B cell (primary cell): ENCODE measurements at regions not wholly inside any gene's neighbourhood (a gene's known extent, or its start where the extent isn't known, plus 50 kb on each side); places are given as distances from the start of the nearest gene placed in this dataset.

Source experiments
- ATAC-seq: fragments of 200-7000 bp; cut with Tn5 transposase; one replicate; pipeline ENCODE4 v1.10.0; 2021; ENCODE audit warnings: low read depth, mild to moderate bottlenecking, moderate number of reproducible peaks, moderate library complexity
- CTCF ChIA-PET: fragments of 350-600 bp; sonication (Branson Sonifier 250); formaldehyde crosslinking; loops from one replicate; lab custom pipeline; 2021; ENCODE audit warnings: antibody characterized with exemption, inconsistent platforms; lab: Charles Lee
- POLR2A ChIA-PET: fragments of 350-600 bp; sonication (Branson Sonifier 250); formaldehyde crosslinking; loops from one replicate; lab custom pipeline; 2021; ENCODE audit warnings: antibody characterized with exemption; lab: Charles Lee
- DNase-seq: peaks from one replicate; pipeline ENCODE4 v3.0.0; 2013
- H2AFZ ChIP-seq: 2 replicates; pipeline ENCODE4 v1.6.1; 2012; ENCODE audit warnings: mild to moderate bottlenecking, low read depth, low read length; ENCODE audit not compliant: insufficient read depth, poor library complexity, severe bottlenecking
- H3K27ac ChIP-seq, 2 donors: 1 replicate in 1 of 2; 2 replicates in 1 of 2; pipeline ENCODE4 v1.5.1; 2012 to 2013; ENCODE audit warnings: low read length in 2 of 2, mild to moderate bottlenecking in 2 of 2, moderate library complexity in 1 of 2
- H3K27me3 ChIP-seq, 4 experiments: fragments of 200-600 bp in 1 of 4; sonication (generic) in 1 of 4; replicated peaks in 1 of 4; 1 replicate in 2 of 4; 2 replicates in 2 of 4; pipeline versions ENCODE4 v1.6.1 to v1.7.0; 2013 to 2016; ENCODE audit warnings: low read length in 3 of 4, mild to moderate bottlenecking in 2 of 4, mixed read lengths in 1 of 4, moderate library complexity in 1 of 4; ENCODE audit not compliant: insufficient read depth in 4 of 4, control insufficient read depth in 3 of 4; ENCODE audit errors: control extremely low read depth in 1 of 4
- H3K36me3 ChIP-seq, 2 experiments: replicated peaks in 1 of 2; 1 replicate in 1 of 2; 2 replicates in 1 of 2; pipeline versions ENCODE4 v1.6.1 to v1.7.1; 2013; ENCODE audit warnings: low read length in 1 of 2; ENCODE audit not compliant: insufficient read depth in 2 of 2, control insufficient read depth in 1 of 2; ENCODE audit errors: control extremely low read depth in 1 of 2, extremely low read depth in 1 of 2
- H3K4me1 ChIP-seq, 2 donors: fragments of 200-600 bp in 1 of 2; sonication (generic) in 1 of 2; 1 replicate in 1 of 2; 2 replicates in 1 of 2; pipeline versions ENCODE4 v1.5.1 to v1.6.1; 2013 to 2017; ENCODE audit warnings: low read length in 2 of 2; ENCODE audit not compliant: control insufficient read depth in 2 of 2, insufficient read depth in 2 of 2
- H3K4me2 ChIP-seq: replicated peaks from 2 replicates; pipeline ENCODE3; 2012; ENCODE audit warnings: mild to moderate bottlenecking, low read depth, low read length; ENCODE audit not compliant: poor library complexity, severe bottlenecking
- H3K4me3 ChIP-seq, 5 experiments: fragments of 200-600 bp in 1 of 5; sonication (generic) in 1 of 5; 1 replicate in 3 of 5; 2 replicates in 2 of 5; pipeline versions ENCODE4 v1.5.1 to v1.7.0; 2011 to 2016; ENCODE audit warnings: low read length in 4 of 5, mild to moderate bottlenecking in 4 of 5, low read depth in 2 of 5, control low read depth in 1 of 5, moderate library complexity in 1 of 5; ENCODE audit not compliant: insufficient read depth in 1 of 5; ENCODE audit errors: control extremely low read depth in 1 of 5, extremely low read depth in 1 of 5
- H3K79me2 ChIP-seq: fragments of 200-600 bp; sonication (generic); one replicate; pipeline ENCODE4 v1.6.0; 2016; ENCODE audit warnings: low read length; ENCODE audit not compliant: control insufficient read depth, insufficient read depth
- H3K9ac ChIP-seq: fragments of 200-600 bp; sonication (generic); 2 replicates; pipeline ENCODE4 v1.6.1; 2017; ENCODE audit warnings: mild to moderate bottlenecking, low read length, moderate library complexity
- H3K9me3 ChIP-seq, 3 donors: one replicate each; pipeline versions ENCODE4 v1.6.1 to v1.7.1; 2013; ENCODE audit warnings: low read length in 2 of 3; ENCODE audit not compliant: control insufficient read depth in 2 of 3, insufficient read depth in 1 of 3; ENCODE audit errors: control extremely low read depth in 1 of 3
- H4K20me1 ChIP-seq: 2 replicates; pipeline ENCODE4 v1.6.0; 2012; ENCODE audit warnings: mild to moderate bottlenecking, low read length; ENCODE audit not compliant: insufficient read depth, control insufficient read depth, poor library complexity, severe bottlenecking
- H3K27ac Mint-ChIP-seq: one replicate; pipeline ENCODE4 v1.8.0; 2021; ENCODE audit warnings: mixed read lengths
- H3K27me3 Mint-ChIP-seq: one replicate; pipeline ENCODE4 v1.8.0; 2021; ENCODE audit warnings: mixed read lengths
- H3K4me1 Mint-ChIP-seq: one replicate; pipeline ENCODE4 v1.8.0; 2021; ENCODE audit warnings: mixed read lengths
- H3K4me3 Mint-ChIP-seq: one replicate; pipeline ENCODE4 v1.8.0; 2021; ENCODE audit warnings: mixed read lengths
- H3K9me3 Mint-ChIP-seq: one replicate; pipeline ENCODE4 v1.8.0; 2022; ENCODE audit warnings: mixed read lengths; ENCODE audit not compliant: insufficient read depth
- EZH2 ChIP-seq: IDR thresholded peaks from 2 replicates; pipeline ENCODE4 v1.6.1; 2012; ENCODE audit warnings: borderline replicate concordance, low read depth, mild to moderate bottlenecking, moderate library complexity, low read length; ENCODE audit not compliant: insufficient read depth, poor library complexity, severe bottlenecking
- WGBS: methylation state at CpG from one replicate; pipeline ENCODE4 v1.1.5; 2013; ENCODE audit warnings: missing lambda C conversion rate; ENCODE audit not compliant: insufficient coverage; 5-methylcytosine and 5-hydroxymethylcytosine counted together
- intact Hi-C: fragments of 100-400 bp; cut with micrococcal nuclease; formaldehyde crosslinking; loops from one replicate; pipeline ENCODE4 v1.10.0; 2022
- TF ChIP-seq, protein P1 (sequence below): fragments of 200-600 bp; IDR thresholded peaks from one replicate; pipeline ENCODE4 v1.8.0; 2022; ENCODE audit warnings: antibody characterized with exemption, mild to moderate bottlenecking

GRCh38 chr6:80527552-80528052 is 421.1 kb downstream of the BCKDHB start:
- no peak for TF ChIP-seq EZH2
- TF ChIP-seq, protein P1, sequence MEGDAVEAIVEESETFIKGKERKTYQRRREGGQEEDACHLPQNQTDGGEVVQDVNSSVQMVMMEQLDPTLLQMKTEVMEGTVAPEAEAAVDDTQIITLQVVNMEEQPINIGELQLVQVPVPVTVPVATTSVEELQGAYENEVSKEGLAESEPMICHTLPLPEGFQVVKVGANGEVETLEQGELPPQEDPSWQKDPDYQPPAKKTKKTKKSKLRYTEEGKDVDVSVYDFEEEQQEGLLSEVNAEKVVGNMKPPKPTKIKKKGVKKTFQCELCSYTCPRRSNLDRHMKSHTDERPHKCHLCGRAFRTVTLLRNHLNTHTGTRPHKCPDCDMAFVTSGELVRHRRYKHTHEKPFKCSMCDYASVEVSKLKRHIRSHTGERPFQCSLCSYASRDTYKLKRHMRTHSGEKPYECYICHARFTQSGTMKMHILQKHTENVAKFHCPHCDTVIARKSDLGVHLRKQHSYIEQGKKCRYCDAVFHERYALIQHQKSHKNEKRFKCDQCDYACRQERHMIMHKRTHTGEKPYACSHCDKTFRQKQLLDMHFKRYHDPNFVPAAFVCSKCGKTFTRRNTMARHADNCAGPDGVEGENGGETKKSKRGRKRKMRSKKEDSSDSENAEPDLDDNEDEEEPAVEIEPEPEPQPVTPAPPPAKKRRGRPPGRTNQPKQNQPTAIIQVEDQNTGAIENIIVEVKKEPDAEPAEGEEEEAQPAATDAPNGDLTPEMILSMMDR = no peak
- Histone ChIP-seq H3K27ac (no peak overlapping the region), H3K4me1 (no peaks in the 10 kb centered on the region), H3K79me2 (no peaks in the 10 kb centered on the region), H3K4me3 (no peak overlapping the region), H3K9ac (no peak overlapping the region), H3K27me3 (no peaks in the 10 kb centered on the region), H3K4me2 (no peak overlapping the region), H2AFZ (no peak overlapping the region), H3K36me3 (no peaks in the 10 kb centered on the region), H3K9me3 (no peaks in the 10 kb centered on the region), H4K20me1 (no peaks in the 10 kb centered on the region)
- Mint-ChIP-seq H3K27ac (no peak overlapping the region), H3K27me3 (no peaks in the 10 kb centered on the region), H3K9me3 (no peaks in the 10 kb centered on the region), H3K4me1 (no peaks in the 10 kb centered on the region), H3K4me3 (no peak overlapping the region)
- ATAC-seq (no peak), DNase-seq (no peak)
- ChIA-PET POLR2A (no interaction called here), CTCF (no interaction called here)
- intact Hi-C loops = no loop called here
- WGBS = no CpG with 5 or more reads among the region's 7 CpGs

GRCh38 chr6:80523531-80523997 is 417.1 kb downstream of the BCKDHB start:
- Mint-ChIP-seq H3K27ac (no peak overlapping the region), H3K4me3 (no peak overlapping the region), H3K4me1 (no peaks in the 10 kb centered on the region), H3K9me3 (no peaks in the 10 kb centered on the region), H3K27me3 (no peaks in the 10 kb centered on the region)
- no peak overlapping the region for H3K9ac ChIP-seq
- no peaks in the 10 kb centered on the region for H3K4me1 ChIP-seq
- no peaks in the 10 kb centered on the region for H3K27me3 ChIP-seq
- CTCF ChIA-PET = no interaction called here
- no peaks in the 10 kb centered on the region for H3K9me3 ChIP-seq
- no peak overlapping the region for H3K27ac ChIP-seq
- ATAC-seq = no peak
- H2AFZ ChIP-seq = no peak overlapping the region
- H4K20me1 ChIP-seq = no peaks in the 10 kb centered on the region
- intact Hi-C loops = no loop called here
- H3K4me3 ChIP-seq = no peak overlapping the region
- DNase-seq = no peak
- 56% methylated on average over 5 of the region's 11 CpGs for WGBS
- POLR2A ChIA-PET = no interaction called here
- H3K79me2 ChIP-seq = no peaks in the 10 kb centered on the region
- H3K36me3 ChIP-seq = no peaks in the 10 kb centered on the region
- H3K4me2 ChIP-seq = no peak overlapping the region
- no peak for TF ChIP-seq EZH2
